ENCODE measurements at regions not wholly inside any gene's neighbourhood (a gene's known extent, or its start where the extent isn't known, plus 50 kb on each side); places are given as distances from the start of the nearest gene placed in this dataset.
"Not testable (repeated sequence)": the region's sequence is repeated elsewhere in the genome, so short reads cannot be mapped to it uniquely, and the experiment has no call there.

GRCh38 chr4:187617113-187617512 is 378.5 kb upstream of the ZFP42 start:
- FAIRE-seq: no peak

DNA sequence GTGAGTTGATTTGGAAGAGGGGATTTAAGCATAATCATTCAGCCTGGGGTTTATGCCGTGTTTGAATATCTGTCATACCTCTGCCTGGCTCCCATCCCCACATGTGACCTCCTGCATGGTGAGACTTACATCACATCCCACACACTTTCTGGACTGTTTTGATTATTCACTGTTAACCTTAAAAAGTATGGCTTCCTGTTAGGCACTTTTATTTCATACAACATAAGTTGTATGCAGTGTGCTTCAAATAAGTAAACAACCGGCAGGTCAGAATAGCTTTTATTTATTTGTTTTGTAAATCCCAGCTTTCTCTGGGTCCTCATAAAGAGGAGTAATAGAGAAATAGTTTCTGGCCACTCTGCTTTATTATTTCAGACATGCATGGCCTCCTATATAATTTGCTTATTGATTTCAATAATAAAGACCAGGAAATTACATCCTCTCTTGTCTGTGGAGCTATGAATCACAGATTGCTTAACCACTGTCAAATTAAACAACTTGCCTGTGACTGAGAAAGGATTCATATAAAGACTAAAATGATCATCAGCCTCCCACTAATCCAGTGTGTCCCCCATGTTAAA is 376.8 kb upstream of the ZFP42 start:
- FAIRE-seq: no peak

- FAIRE-seq: no peak
Measured at GRCh38 chr4:187619319-187619718, 376.3 kb upstream of the ZFP42 start.

GRCh38 chr4:187632260-187632995 is 363.1 kb upstream of the ZFP42 start:
- no peak for FAIRE-seq

DNA sequence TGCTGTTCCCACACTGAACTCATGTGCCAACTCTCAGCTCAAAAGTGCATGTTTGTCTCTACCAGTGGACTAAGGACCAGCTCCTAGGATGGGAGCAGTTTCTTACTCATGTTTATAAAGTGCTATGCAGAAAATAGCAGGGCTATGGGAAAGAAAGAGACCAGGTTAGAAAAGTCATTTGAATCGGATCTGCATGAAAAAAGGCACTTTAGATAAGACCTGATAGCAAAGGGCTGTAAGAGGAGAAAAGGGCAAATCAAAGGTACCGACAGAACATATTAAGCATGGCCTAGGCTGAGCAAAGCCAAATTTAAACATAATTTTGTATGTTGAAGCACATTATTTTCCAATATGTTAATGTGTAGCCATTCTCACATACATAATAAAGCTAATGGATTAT is 362.3 kb upstream of the ZFP42 start:
- no peak for FAIRE-seq

DNA sequence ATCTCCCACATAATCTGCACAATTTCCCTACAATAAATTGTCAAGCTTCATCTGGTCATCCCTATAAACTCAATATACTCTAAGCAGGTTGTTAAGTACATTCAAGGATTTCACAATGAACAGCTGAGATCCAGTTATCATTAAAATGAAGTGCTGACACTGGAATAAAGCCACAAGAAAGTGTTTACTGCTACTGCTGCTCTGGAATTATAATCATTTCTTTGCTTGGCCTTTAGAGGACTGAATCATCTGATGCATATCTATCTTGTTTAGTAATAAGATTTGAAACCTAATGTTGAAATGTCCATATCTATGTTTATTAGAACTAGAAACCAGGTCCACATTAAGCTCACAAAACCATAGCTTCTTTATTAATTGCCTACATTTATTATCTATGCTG is 338.6 kb upstream of the ZFP42 start:
- no peak for FAIRE-seq

- no peak for FAIRE-seq
Measured at GRCh38 chr4:187663076-187663475, 332.5 kb upstream of the ZFP42 start.

DNA sequence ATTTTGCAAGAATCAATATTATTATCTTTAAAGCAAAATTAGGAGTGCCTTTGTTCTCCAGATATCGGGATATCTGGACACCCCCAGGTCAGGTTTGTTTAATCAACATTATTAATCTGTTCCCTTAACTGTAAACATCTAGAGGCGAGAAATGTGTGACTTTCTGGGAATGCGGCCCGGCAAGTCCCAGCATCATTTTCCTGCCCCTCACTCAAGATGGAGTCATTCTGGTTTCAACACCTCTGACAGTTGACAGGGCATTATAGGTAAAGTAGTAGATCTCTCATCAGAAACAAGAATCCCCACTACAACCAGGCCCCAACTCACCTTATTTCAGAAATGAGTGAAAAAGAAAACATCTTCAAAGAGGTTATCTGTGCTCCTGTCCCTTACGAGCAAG is 331.6 kb upstream of the ZFP42 start:
- FAIRE-seq: no peak

DNA sequence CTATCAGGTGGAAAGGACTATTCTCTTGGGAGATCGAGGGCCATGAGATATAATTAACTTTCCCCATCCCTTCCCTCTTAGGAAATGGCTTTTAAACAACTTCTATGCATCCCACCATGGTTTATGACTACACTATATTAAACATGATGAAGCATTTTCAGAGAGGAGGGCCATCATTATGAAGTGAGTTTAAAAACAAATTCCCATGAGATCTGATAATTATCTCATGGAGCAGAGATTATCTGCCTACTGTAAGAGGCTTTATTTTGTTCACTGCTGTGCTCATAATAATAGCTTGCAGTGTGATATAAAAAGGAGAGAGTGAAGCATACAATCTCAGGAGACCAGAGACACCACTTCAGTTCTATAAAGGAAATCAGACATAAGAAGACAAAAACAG is 330.5 kb upstream of the ZFP42 start:
- FAIRE-seq: no peak

DNA sequence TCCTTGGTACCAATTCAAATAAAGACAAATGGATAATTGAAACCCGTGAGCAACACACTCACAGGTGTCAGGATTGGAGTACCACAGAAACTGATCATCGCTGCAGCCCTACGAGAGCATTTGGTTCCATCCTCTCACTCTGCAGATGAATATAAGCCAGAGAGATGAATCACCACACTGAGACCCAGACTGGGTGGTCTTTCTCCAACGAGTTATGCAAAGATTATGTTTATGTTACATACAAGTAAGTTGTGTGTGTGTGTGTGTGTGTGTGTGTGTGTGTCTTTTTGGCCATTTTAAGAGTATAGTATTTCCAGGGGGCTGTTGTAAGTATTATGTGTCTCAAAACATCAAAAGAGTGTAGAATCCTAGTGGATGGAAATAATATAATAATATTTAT is 329.5 kb upstream of the ZFP42 start:
- FAIRE-seq: no peak

DNA sequence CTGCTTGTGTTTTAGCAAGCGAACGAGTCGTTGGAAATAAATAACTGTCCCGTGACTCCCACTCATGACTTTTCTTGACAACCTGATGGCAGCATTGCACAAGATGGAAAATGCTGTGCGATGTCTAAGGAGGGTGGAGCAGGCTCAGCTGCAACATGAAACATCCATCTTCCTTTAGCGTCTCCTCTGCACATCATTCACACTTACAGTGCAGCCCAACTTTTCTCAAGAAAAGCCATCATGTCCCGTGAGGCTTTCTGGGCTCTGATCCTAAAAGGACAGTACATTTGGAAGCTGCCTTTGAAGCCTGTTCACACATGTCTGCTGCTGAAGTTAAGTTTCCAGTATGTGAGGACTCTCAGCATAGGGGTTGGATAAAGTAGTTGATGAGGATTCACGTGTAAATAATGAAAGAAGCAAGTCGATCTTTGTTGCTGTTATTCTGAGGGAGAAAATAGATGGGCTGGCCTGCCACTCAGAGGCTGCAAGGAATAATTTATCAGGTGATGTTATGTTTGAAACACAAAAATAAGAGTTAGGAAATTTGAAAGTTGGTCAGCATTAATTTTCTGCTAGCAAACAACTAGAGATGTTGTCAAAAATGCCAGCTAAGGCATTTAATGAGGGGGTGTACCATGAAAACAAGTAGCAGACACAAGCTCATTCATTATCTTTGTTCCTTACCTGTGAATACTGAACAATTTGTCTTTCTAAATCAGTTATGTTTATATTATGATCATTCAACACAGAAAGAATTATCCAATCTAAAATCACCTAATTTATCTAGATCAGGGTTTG is 328.7 kb upstream of the ZFP42 start:
- no peak for FAIRE-seq

GRCh38 chr4:187668526-187669082 is 327.0 kb upstream of the ZFP42 start:
- FAIRE-seq: no peak

DNA sequence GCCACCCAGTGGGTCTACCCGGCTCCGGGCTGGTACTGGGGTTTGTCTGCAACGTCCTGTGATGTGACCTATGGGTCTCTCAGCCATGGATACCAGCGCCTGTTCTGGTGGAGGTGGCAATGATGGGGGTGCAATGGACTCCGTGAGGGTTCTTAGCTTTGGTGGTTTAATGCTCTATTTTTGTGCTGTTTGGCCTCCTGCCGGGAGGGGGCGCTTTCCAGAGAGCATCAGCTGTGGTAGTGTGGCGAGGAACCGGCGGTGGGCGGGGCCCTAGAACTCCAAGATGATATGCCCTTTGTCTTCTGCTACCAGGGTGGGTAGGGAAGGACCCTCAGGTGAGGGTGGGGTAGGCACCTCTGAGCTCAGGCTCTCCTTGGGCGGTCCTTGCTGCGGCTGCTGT is 324.1 kb upstream of the ZFP42 start:
- FAIRE-seq: not testable (repeated sequence)

DNA sequence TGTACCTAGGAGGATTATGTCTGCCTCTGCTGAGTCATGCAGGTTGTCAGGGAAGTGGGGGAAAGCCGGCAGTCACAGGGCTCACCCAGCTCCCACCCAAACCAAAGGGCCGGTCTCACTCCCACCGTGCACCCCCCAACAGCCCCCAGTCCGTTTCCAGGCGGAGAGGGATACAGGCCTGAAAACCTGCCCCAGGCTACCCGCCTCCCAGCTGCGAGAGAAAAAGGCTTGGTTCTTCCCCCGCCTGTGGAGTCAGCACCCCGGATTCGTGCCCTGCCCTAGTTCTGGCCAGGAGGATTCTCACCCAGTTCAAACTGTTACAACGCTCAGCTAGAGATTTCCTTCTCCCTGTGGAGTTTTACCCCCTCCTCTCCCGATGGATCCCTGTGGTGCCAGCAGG is 323.6 kb upstream of the ZFP42 start:
- FAIRE-seq: not testable (repeated sequence)

GRCh38 chr4:187672526-187672925 is 323.0 kb upstream of the ZFP42 start:
- FAIRE-seq: not testable (repeated sequence)

- FAIRE-seq: no peak
Measured at GRCh38 chr4:187679450-187679849, 316.1 kb upstream of the ZFP42 start.

- no peak for FAIRE-seq
Measured at GRCh38 chr4:187685247-187685646, 310.3 kb upstream of the ZFP42 start.

GRCh38 chr4:187687697-187688096 is 307.9 kb upstream of the ZFP42 start:
- no peak for FAIRE-seq

DNA sequence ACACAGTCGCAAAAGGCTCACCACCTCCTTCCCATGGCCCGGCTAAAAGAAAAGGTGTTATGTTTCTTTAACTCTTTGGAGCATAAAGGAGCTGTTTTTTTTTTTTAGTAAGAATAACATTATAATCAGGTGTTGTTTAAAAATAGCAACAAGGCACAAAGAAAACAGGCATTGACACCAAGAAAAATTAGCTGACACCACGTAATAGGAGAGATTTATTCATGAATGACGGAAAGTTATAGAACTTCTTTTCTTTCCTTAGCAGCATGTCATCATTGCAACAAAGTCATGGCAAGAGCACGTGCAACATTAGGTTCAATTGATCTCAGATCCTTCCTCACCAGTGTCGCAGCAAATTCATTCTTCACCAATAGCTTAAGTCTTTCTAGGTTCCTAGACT is 302.9 kb upstream of the ZFP42 start:
- no peak for FAIRE-seq

DNA sequence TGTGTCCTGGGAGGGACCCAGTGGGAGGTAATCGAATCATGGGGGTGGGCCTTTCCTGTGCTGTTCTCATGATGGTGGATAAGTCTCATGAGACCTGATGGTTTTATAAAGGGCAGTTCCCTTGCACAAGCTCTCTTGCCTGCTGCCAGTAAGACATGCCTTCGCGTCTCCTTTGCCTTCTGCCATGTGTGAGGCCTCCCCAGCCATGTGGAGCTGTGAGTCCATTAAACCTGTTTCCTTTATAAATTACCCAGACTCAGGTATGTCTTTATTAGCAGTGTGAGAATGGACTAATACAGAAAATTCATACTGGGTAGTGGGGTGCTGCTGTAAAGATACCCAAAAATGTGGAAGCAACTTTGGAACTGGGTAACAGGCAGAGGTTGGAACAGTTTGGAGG is 300.0 kb upstream of the ZFP42 start:
- not testable (repeated sequence) for FAIRE-seq

DNA sequence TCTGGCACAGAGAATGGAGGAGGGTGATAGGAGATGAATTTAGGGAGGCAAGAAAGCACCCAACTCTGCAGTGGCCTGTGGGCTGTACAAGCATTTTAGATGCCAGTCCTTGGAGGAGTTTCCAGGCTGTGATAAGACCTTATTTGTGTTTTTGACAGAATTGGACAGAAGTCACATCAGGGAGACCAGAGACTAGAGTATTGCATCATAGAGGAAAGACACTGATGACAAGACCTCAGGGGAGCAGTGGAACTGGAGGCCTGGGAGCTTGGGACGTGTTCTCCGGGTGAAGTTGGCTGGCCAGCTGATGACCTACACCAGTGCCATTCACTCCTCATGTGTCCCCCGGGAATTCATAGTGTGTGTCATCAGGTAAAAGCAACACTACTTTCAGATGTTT is 284.0 kb upstream of the ZFP42 start:
- FAIRE-seq: no peak

DNA sequence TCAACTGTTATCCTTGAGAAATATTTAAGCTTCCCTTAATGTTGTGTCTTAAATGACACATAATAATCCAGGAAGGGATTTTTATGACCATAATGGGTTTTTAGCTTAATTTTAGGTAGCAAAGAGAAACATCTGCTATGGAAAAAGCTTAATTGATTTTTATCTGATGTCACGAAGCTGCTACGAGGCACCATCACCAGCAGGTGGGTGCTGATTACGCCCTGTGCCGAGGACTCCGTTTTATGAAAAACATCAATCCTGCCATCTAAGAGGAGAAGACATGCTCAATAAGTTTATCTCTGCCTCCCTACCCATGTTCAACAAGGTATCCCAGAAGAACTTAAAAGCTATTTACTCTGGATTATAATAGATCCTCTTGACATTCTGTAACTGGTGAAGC is 280.6 kb upstream of the ZFP42 start:
- no peak for FAIRE-seq

GRCh38 chr4:187715466-187715865 is 280.1 kb upstream of the ZFP42 start:
- no peak for FAIRE-seq

DNA sequence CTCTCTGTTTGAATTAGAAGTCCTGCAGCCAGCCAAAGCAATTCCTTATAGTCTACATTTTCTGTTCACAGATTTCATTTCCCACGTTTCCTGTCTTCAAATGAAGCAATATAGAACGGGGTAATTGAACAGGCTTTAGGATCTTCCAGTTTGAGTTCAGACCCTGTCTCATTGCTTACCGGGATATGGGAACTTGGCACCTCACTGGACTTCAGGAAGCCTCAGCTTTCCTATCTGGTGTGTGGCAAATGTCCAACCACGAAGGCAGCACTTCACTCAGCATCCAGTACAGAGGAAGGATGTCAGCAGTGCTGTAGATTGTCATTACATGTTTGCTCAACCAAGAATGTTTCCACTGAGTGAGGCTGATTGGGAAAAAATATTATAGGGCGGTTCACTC is 271.1 kb upstream of the ZFP42 start:
- no peak for FAIRE-seq
